HuH-7 (cell line): ENCODE measurements at regions not wholly inside any gene's neighbourhood (a gene's known extent, or its start where the extent isn't known, plus 50 kb on each side); places are given as distances from the start of the nearest gene placed in this dataset.
A peak's percentile ranks its signal among the peaks of the same experiment; 100 is the strongest.

Source experiments
- DNase-seq: peaks from one replicate; pipeline ENCODE4 v3.0.0; 2011; ENCODE audit warnings: low spot score

DNA sequence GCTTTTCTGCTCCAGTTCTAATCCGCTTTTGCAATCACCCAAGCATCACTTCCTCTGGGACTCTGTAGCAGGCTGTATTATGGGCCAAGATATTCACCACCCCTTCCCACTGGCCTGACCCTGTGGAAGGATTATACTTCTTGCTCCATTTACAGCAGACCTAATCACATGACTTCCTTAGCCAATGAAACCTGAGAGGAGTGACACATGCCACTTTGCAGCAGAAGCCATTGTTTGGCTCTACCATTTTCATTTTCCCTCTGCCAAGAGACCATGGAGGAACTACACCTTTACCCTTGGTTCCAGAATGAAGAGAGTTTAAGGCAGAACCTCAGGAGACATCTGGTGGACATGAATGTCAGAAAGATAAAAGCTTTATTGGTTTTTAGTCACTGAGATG is 134.9 kb upstream of the HSD17B12 start:
- DNase-seq = no peak

DNA sequence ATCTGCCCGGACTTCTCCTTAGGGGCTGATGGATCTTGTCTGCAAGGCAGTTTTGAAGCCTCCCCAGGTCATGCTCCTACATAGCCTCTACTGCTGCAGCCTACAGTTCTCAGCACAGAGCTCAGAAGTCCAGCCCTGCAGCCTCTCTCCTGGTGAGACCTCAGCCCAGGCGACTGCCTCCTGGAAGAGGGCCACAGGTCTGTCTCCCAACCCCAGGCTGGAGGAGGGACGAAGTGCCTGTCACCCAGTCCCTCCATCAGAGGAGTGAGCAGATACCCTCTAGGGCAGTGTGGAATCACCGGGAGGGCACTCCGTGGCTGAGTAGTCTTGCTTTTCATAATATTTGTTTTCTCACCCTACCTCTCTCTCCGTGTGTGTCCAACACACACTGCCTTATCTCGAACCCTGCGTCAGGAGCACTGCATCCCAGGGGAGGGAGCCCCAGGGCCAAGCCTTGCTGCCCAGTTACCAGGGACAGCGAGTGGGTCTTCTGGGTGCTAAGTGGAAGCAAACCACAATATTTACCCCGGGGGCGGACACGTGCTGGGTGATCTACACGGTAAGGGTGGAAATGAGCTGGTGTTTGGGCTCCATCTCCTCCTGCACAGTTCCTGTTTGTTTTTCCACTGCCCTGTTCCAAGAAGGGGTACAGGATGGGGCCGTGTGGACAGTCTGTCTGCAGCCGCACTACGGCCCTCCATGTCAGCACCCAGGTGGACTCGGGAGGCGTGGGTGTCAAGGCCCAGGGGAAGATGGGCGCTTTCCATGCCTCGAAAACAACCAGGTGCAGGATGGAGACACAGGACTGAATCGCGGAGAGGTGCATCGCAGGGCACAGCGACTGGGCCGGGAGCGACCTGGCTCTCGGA is 133.7 kb upstream of the HSD17B12 start:
- no peak for DNase-seq

DNA sequence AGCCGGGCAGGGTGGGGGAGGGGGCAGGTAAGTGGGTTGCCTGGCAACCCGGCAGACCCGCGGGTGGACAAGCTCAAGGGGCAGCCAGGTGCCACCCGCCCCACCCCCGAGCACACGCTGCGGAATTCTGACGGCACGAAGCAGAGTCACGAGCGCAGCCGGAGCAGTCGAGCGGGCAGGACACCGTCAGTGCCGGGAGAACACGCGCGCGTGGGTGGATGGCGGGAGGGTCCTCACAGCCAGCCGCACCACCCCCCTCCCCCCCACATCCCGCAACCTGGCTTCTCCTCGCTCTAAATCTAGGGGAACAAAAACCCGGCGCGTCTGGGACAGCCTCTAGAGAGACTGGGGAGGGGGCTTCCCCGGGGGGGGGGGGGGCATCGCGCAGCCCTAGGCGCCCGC is 133.1 kb upstream of the HSD17B12 start:
- no peak for DNase-seq

DNA sequence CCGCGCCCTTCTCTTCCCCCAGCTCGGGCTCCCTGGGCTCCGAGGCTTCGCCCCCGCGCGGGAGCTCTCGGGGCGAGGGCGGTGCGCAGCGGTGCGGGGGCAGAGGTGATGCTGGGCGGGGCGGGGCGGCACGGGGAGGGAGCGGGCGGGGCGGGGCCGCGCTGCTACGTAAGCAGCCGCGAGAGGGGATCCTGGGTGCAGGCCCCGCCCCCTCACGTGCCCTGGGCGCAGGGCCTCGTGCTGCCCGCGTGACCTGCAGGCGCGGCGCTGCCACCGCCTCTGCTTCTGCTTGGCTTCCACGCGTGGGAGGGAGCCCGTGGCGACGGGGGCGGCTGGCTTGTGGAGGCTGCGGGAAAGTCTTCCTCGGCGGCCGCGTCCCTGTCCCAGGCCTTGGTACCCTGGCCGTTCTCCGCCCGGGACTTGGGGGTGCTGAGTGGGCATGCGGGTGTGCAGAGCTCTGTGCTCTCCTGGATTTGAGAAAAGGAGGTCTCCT is 132.6 kb upstream of the HSD17B12 start:
- no peak for DNase-seq

DNA sequence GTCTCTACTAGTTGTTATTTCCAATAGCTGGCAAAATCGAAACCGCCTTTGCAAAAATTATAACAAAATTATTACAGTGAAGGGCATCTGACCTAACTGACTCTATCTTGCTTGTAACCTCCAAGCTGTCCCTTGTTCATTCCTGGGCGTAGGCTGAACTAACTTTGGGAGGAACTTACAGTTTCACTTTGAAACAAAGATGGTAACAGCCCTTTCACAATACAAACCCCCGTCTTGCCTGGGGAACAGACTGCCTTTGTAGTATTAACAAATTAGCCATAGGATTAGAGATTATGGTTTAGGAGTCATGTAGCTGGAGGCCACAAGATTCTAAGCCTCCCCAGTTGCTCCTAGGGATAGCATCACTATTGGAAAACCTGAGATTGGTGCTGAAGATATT is 131.6 kb upstream of the HSD17B12 start:
- DNase-seq = no peak

DNA sequence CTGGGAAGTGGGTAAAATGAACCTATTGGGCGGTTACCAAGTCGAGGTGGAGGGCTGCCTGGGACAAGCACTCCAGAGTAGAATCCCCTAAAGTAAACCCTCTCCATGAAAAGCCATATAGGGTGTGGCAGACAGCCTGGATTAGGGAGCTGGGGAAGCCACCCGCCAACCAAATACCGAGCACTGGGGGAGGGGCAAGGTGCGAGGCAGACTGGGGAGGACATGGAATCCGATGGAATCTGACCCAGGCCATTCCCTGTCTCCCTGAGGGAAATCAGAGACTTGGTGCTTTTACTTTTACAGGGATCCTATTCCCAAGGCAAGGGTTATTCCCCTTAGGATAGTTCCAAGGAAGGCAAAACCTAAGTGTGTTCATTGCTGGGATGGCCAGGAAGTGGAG is 130.9 kb upstream of the HSD17B12 start:
- no peak for DNase-seq

DNA sequence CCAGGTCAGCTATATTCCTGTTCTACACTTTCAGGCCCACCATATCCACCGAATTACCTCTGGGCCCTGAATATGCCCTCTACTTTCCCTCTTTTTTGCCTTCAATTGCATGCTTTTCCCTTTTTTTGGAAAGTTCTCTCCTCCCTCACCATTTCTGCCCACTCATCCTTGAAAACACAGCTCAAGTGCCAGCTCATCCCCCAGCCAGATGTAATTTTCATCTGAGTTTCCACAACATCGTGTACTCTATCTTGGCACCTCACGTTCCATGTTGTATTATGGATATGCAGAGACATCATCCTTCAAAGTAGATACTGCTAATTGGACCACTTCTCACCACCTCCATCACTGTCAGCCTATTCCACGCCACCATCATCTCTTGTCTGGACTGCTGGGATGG is 129.8 kb upstream of the HSD17B12 start:
- DNase-seq = no peak

DNA sequence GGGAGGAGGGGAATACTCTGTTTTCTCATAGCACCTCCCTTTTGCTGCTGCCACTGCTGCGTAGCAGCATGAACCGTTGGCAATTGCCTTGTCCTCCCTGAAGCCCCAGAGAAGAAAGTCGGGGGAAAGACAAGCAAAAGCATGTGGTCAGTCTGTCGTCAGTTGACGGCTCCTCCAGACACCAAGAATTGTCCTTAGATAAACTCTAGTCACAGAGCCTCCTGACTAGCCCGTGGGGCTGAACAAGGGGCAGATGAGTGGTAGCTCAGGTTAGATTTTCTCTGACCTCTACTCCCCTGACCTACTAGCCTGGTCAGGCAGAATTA is 126.4 kb upstream of the HSD17B12 start:
- DNase-seq = no peak

DNA sequence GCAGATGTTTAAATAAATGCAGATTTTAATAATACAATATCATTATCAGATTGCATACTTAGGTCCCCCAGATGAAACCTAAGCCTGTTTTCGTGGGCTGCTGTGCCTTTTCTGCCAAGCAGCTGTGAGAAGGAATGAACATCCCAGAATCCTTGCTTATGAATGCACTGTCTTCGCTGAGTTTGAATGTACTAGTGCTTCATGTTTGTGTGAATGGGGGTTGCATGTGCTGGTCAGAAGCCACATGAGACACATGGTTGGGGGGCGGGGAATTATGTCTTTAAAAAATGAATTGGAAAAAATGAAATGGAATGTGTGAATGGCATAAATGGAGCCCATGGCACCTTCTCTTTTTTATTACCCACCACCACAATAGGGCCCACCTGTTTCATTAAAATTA is 125.4 kb upstream of the HSD17B12 start:
- no peak for DNase-seq

DNA sequence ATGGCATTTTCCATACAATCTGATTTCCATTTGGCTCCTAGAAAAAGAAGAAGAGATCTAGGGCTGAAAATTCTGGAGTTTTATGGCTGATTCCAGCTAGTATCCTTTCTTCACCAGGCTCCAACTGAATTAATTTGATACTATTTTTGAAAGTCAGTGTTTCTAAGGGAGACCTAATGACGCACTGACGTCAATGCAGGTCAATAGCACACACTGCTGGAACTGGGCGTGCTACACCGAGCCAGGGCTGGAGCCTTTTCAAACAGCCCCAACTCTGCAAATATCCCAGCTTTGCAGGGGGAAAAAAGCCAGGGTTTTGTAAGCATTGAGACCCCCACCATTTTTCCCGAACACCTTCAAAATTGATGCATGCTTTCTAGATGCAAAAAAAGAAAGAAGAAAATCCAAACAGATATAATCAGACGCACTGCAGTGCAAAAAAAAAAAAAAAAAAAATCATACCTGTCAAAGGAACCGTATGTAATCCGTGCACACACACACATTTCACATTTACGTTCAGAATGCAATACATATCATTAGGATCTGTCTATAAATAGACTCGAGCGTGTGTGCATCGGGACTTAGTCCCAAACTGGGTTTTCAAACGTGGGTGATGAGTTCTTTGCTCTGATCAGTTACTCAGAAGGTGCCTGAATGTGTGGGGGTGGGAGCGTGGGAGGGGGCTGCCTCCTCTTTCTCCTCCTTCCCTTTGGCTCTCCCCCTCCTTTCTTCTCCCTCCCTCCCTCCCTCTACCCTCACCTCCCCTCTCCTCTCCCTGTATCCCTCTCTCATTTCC is 124.5 kb upstream of the HSD17B12 start:
- no peak for DNase-seq

DNA sequence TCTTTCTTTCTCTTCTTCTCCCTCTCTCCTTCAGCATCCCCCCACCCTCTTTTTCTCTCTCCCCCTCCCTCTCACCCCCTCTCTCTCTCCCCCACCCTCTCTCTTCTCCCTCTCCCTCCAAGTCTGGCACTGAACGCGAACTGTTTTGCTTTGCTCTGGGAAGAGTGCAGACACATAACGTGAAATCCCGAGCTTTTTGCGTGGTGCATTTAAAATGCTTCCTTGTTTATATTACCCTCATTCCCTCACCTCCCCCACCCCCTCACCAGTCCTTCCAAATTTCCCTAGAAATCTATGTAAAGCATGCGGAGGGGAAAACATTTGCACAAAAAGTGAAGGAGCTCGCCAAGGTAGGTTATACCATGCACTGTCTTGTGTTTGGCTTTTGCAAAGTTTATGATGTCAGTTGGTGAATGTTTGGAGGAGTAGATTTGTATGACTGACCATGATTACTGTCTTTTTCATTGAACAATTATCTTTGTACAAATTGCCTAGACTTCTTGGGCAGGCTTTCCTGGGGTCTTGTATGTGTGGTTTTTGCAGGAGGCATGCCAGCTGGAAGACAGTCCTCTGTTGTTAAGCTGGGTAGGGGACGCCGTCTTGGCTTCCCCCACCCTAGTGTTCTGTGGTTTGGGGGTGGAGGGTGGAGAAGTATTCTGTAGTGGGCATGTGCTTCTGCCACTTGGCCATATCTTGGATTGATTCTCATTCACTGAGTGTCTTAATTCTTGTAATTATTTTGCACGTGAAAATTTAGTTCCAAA is 123.7 kb upstream of the HSD17B12 start:
- no peak for DNase-seq

DNA sequence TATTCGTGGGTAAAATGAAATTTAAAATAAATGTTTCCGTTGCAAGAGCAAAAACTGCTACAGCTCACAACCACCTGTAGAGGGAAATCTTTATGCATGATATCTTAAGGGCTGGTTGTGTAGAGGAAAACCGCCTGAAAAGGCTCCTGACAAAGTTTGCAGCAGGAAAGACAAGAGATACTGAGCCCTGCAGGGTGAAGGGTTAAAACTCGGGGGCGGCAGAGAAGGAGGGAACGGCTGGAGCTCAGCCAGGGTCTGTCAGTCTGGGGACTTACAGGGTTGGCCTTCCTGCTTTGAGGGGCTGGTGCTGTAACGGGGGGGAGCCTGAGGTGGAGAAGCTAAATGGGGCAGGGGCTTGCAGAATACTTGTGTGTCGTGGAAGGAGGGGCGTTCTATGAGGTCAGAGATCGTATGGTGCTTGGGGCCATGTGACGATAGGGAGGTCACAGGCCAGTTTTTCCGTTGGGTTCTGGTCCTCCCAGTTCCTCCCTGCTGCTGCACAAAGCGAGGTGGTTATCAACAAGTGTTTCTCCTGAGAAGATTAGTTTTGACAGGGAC is 122.9 kb upstream of the HSD17B12 start:
- DNase-seq = no peak

DNA sequence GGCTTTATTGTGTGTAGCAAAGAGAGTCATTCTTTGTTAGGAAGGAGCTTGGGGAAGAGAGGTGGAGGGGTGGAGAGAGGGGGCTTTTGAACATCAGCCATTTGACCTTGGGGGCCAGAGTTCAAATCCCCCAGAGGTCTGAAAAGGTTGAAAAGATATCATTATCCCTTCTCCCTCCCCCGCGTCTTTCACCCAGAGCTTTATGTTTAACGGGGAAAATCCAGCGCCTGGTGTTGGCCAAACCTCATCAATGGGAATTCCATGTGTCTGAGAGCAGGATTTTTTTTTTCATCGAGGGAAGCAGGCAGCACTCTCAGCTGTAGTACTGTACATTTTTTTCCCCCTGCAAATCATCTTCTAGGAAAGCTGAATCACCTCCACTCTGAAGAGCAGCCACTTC is 122.4 kb upstream of the HSD17B12 start:
- no peak for DNase-seq

DNA sequence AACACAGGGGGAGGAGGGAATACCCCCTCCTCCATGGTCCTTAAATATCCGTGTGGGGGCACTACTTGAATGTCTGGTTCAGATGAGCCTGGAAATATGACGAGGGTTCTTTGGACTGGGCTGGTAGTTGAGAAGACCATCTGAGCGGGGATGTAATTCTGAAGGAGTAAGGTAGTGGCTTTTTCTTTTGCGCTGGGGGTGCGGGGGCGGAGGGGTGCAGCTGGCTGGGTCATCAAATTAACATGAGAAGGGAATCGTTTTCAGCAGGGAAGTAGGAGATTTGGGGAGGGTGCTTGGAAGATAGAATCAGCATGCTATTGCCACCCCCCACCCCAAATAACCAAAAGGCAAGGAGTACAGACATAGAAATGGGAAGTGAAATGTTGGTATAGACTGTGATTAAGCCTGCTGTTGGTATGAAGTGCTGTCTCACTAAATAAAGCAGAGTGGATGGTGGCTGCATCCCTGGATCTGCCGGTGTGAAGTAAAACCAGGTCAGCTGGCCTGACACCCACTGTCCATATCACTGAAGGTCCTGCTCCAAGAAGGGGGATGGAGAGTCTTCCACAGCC is 121.9 kb upstream of the HSD17B12 start:
- DNase-seq = no peak

DNA sequence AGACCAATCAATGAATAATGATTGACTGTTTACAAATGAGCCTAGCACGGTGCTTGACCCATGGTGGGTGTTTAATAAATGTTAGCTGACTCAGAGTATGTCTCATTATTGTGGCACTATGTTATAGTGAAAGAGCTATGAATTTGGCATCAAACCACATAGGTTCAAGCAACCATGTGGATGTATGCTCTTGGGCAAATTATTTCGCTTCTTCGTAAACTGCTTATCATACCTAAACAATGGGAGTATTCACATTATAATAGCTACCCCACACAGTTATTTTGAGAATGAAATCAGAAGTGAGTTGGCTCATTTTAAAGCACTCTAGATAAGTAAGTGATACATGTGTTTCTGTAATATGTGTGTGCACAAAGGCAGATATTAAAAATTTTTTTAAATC is 118.7 kb upstream of the HSD17B12 start:
- no peak for DNase-seq

DNA sequence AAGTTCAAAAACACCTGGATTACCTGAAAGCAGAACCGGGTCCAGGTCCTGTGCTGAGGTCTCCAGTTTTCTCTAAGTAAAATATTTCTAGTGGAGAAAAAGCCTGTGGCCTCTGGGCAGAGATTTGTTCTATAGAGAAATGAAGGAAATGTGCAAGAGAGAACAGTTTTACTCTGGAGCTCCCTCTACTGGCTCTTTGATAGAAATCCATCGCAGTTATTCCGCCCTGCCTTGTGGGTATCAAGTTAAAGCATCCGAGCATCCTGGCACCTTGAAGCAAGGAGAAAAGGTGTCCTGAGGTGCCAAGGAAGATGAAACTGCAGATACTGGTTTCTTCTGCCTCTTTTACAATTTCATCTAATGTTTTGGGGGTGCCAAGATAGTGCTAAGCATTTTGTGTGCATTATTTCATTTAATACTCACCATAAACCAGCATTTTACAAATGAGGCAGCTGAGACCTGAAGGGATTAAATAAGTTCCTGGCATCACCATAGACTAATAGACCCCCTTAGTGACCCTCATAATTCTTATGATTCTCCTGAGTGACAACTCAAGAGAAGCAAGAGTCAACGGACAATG is 113.1 kb upstream of the HSD17B12 start:
- DNase-seq = peak; percentile 60

DNA sequence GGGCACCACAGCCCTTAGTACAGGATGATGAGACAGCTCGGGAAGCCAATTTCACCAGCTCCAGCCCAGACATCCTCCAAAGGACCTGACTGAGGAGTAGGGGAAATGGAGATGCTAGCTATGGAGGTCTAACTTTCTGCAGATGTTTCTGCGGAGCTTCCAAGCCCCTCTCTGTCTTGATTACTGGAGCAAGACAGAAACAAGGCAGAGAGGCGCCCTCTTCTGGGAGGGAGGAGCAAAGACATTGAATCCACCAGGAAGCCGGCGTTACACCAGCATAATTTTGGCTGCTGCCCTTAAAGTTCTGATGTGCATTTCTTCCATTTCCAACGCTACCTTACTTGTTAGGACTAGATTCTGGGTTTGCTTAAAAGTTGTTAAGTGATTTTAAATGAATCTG is 107.3 kb upstream of the HSD17B12 start:
- peak; percentile 60 for DNase-seq

DNA sequence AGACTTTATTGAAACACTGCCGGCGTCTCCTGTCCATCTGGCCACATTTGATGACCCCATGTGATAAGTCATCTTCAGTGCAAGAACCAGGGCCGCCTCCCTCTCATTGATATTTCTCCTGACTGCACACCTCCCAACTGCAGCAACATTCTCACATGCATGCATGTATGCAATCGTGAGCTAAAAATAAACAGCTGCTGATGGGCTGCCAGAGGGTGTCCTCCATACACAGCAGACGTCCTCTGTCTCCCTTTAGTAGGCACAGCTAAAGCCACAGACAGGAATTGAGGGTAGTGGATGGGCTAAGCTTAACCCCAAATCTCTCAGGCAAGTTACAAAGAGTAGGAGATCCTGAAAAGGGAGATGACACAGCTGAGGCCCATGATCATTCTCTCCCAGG is 106.7 kb upstream of the HSD17B12 start:
- no peak for DNase-seq

DNA sequence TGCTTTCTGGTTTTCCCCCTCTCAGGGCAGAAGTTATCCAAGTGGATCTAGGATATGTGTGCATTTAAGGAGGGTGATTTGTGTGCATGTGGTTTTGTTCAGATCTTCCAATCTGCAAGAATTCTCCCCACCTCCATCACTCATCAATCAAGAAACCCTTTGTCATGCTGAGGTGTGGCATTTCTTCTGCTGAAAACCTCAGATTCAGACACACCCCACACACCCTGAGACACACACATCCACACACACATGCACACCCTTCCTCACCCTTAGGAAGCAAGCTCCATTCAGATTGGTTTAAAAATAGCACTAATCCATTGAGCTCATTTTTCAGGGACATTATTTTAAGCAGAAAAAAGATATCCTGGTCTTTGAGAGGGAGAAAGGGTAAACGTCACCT is 106.1 kb upstream of the HSD17B12 start:
- DNase-seq = no peak

DNA sequence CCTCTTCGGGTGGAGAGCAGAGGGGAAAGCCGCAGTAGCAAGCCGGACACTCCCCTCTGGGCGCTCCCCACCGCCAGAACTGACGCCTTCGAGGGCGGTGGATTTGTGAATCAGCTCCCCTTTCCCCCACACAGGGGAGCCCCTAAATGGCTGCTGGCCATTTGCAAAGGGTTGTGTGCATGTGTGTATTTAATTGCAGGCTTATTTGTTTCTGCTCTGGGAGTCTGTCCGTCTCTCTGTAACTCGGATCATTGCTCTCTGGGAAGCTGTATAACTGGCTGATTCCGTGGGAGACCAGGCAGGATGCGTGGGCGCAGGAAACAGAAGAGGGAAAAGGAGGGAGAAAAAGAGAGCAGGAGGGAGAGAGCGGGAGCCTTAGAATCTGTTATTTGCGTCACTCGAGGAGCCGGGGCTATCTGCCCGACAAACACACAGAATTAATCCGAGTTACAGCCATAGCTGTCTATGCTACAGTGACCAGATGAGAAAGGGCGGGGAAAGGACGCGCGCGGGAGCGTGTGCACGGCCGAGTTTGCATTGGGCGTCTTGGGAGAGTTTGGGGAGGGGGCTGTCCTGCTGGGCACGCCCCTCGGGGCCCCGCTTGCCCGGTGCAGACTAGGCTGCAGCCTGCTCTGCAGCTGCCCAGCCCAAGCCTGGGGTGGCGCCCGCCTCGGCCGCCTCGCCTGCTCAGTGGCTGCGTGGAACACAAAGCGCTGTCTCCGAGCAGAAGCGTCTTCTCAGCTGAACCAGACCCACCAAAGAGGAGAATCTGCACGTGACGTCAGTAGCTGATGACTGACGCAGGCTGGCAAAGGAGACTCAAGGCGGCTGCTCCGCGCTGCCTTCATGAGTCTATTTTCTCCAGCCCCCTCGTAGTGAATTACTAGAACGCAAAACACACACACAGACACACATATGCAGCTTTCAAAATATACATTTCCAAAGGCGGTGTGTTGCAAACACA is 105.3 kb upstream of the HSD17B12 start:
- no peak for DNase-seq
